GM18867 (cell line): ENCODE measurements at regions not wholly inside any gene's neighbourhood (a gene's known extent, or its start where the extent isn't known, plus 50 kb on each side); places are given as distances from the start of the nearest gene placed in this dataset.
A peak's percentile ranks its signal among the peaks of the same experiment; 100 is the strongest.

Experiments
- ATAC-seq: cut with Tn5 transposase; IDR thresholded peaks from one replicate; pipeline ENCODE4 v1.9.1; 2021; ENCODE audit warnings: mild to moderate bottlenecking, moderate library complexity; ENCODE audit not compliant: unreplicated experiment

GRCh38 chr3:16803019-16803418 lies 81.7 kb upstream of the PLCL2 start:
- ATAC-seq: no peak

DNA sequence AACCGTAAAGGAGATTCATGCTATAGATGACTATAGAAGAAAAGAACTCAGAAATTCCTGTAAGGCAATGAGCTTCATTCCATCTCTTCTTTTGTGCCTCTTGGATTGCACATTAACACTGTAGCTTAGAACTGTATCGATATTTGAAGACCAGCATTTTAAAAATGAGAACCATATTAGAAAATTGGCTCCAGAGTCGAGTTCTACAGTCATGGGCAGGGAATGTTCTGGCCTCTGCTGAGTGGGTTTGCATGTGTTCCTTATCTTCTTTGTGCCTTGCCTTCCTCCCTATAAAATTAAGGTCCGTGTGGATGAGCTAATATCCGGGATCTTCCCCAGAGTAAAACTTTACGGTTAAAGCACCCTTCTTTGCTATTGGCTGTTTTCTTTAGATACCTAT lies 77.4 kb upstream of the PLCL2 start:
- ATAC-seq: no peak

- ATAC-seq: no peak
Observed at GRCh38 chr3:16808393-16809107, 76.2 kb upstream of the PLCL2 start.

GRCh38 chr3:16809482-16809881 lies 75.3 kb upstream of the PLCL2 start:
- ATAC-seq: no peak

GRCh38 chr3:16809993-16810392 lies 74.8 kb upstream of the PLCL2 start:
- no peak for ATAC-seq

DNA sequence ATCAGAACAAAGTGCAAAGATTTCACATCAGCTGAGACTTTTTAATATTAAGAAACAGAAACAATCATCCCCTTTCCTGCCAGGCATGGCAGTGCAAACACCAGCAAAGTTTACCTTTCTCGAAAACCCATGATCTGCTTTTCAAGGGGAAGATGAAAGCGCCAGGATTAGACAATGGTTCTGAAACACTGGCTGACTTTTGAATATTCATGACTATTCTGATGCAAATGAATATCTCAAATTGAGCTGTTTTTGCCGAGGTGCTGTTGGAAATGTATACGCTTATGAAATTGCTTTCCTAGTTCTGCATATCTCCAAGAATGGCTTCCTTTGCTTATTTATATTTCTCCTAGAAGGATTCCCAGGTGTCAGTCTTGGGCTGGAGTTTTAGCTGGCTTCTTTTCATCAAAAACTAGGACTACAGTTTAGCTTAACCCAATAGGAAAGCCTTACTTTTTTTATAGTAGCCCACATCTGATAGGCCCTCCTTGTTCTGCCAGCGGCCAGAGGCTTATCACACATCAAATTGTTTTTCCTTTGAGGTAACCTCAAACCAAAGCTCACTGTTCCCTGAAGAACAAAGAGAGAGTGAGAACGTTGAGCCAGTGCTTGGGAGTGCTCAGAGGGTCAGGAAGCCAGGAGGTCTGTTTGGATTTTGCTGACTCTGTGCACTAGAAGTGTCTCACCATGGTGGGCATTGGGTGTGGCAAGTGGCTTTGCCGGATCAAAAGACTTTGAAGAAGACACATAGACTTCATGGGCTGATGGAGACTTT lies 74.0 kb upstream of the PLCL2 start:
- no peak for ATAC-seq

DNA sequence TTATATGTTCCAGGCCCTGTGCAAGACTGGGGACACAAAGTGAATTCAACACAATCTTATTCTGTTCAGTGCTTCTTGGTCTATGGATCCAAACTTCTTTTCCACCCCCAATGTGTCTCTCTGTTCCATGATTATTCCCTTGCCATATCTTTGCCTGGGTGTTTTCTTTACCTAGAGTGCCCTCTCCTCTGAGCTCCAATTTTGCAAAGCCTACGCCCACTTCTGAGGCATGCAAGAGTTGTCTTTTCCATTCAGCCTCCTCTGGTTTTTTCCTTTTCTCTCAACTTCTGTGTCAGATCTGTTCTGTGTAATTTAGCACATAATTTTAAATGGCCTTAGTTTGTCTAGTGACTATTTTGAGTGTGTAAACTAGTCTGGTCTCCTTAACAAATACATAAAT lies 72.8 kb upstream of the PLCL2 start:
- ATAC-seq: no peak

GRCh38 chr3:16813336-16813735 lies 71.4 kb upstream of the PLCL2 start:
- no peak for ATAC-seq

- ATAC-seq: peak; percentile 89
Observed at GRCh38 chr3:16816048-16816780, 68.5 kb upstream of the PLCL2 start.

GRCh38 chr3:16817197-16817596 lies 67.6 kb upstream of the PLCL2 start:
- ATAC-seq: no peak

- ATAC-seq: peak; percentile 39
Observed at GRCh38 chr3:16818194-16818593, 66.6 kb upstream of the PLCL2 start.

- no peak for ATAC-seq
Observed at GRCh38 chr3:16818945-16819344, 65.8 kb upstream of the PLCL2 start.

DNA sequence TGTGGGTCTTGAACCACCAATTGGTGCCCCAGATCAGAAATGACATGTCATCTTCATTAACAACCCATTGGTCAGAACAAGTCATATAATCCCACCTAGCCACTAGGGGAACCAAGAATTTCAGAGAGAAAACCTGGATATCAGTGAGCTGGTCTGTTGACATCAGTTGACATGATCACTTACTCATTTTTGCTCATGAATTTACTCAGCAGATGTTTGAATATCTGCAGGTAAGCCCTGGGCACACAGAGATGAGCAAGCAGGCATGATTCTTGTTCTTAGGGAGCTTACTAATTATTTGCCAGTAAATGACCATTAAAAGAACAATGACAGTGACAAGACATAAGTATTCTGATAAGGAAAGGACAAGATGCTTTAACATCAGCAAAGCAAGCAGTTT lies 64.3 kb upstream of the PLCL2 start:
- no peak for ATAC-seq

- ATAC-seq: no peak
Observed at GRCh38 chr3:16821053-16821452, 63.7 kb upstream of the PLCL2 start.

DNA sequence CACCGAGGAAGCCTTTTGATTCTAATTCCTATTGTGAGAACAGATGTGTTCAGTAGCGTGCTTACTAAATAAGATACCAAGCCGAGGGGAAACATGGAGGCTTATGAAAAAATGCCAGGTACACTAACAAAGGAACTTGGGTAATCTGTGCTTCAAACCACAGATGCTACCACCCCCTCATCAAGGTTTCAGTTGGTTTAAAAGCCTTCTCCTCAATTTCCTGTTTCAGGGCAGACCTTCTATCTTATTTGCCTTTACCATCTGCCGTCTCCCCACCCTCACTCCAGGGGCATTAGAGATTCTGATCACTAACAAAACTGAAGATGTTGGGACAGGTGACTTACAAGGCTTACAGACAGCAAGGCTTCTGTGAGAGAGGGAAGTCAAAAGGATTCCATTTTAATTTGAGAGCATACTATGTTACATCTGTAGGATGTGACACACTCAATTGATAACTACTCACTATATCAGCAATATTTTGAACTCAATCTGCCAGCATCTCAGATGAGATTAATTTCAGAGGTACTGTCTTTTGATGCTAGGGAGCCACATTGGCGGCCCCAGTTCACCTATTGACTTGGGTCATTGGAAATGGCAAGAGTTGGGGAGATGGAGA lies 60.6 kb upstream of the PLCL2 start:
- ATAC-seq: peak; percentile 83

DNA sequence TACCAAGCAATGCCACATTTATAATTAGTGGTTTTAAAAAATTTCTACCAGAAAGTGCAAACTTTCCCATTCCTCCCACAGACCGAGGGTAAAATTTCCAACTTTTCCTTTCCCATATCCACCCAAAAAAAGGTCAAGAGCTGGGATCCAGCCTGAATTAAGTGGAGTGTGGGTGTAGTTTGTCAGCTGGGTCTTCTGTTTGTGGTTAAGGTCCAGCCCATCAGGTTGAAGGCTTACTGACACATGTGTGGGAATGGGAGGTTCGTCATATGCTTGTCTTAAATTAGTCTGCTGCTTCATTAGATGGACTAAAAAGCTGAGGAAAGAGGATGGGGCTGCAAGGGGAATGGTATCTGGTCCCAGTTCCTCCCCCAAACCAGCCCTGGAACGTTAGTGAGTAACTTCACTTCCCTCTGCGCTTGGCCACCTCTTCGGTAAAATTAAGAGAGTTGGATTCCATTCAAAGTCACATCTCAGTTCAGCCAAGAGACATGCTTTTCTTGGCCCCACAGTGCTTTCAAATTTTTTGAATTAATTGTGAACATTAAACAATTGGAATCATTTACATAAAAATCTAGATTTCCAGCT lies 59.0 kb upstream of the PLCL2 start:
- no peak for ATAC-seq

- ATAC-seq: peak; percentile 63
Observed at GRCh38 chr3:16828815-16829214, 55.9 kb upstream of the PLCL2 start.

DNA sequence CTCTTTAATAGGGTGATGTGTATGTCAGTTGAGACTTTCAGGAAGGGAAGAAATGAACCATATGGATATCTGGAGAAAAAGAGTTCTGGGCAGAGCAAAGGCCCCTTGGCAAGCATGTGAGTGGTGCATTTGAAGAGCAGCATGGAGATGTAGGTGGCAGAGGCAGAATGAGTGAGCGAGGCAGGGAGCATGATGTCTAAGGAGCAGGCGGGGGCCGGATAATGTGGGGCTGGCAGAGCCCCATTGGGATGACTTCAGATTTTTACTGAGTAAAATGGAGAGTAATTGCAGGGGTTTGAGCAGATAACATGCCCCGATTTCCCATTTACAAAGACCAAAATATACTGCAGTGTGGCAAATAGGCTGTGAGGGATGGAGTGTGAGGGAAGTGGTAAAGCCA lies 52.9 kb upstream of the PLCL2 start:
- ATAC-seq: no peak

- no peak for ATAC-seq
Observed at GRCh38 chr3:16834214-16834613, 50.5 kb upstream of the PLCL2 start.

GRCh38 chr3:16834753-16835152 lies 50.0 kb upstream of the PLCL2 start:
- ATAC-seq: no peak
